ENCODE measurements at regions not wholly inside any gene's neighbourhood (a gene's known extent, or its start where the extent isn't known, plus 50 kb on each side); places are given as distances from the start of the nearest gene placed in this dataset.

DNA sequence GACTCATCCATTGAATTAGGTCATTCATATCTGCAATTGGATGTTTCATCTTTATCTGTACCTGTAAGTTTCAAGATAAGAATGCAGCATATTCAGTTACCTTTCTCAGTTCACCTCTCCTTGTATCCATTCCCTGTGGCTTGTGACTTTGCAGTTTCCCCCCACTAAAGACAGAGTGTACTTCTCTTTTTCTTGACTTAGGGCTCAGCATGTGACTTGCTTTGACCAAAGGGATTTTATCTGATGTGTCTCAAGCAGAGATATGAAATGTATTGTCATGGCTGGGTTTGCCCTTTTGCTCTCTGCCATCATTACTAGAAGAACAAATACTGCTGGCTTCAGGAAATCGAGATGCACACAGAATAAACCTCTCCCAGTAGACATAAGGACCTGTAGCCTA is 754.8 kb downstream of the ADGRL2 start:
- H3K36me3 ChIP-seq (ENCODE audit: control insufficient read depth, insufficient read depth, low read length): no peaks in the 10 kb centered on the region
- H3K4me3 ChIP-seq (ENCODE audit: low read length): no peak overlapping the region
- no CpG with 5 or more reads among the region's 1 CpG for WGBS (ENCODE audit: insufficient coverage, low lambda C conversion rate)
- H3K27me3 ChIP-seq (ENCODE audit: control insufficient read depth, insufficient read depth, low read length): no peaks in the 10 kb centered on the region
- no peaks in the 10 kb centered on the region for H3K4me1 ChIP-seq (ENCODE audit: control insufficient read depth, insufficient read depth, low read length)
- no peaks in the 10 kb centered on the region for H3K9me3 ChIP-seq (ENCODE audit: control insufficient read depth, low read depth, low read length)
- no peak for DNase-seq
- no peak overlapping the region for H3K27ac ChIP-seq (ENCODE audit: low read length)

DNA sequence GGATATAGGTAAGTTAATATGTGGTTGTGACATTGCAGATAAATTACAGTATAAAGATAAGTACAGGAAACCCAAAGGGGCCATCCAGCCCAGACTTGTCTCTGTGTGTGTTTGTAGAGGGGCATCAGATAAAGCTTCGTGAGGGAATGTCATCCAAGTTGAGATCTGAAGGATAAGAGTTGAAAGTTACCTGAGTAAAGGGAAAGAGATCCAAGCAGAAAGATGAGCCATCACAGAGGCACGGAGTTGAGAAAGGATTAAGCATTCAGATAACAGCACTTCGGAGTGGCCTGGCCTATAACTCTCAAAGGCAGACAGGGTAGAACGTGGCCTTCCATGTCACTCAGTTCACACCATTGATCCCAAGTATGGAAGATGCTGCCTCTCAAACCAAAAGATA is 749.1 kb downstream of the ADGRL2 start:
- DNase-seq: no peak
- Histone ChIP-seq H3K4me1 (ENCODE audit: control insufficient read depth, insufficient read depth, low read length) (no peaks in the 10 kb centered on the region), H3K36me3 (ENCODE audit: control insufficient read depth, insufficient read depth, low read length) (no peaks in the 10 kb centered on the region), H3K4me3 (ENCODE audit: low read length) (no peak overlapping the region), H3K9me3 (ENCODE audit: control insufficient read depth, low read depth, low read length) (no peaks in the 10 kb centered on the region), H3K27ac (ENCODE audit: low read length) (no peak overlapping the region), H3K27me3 (ENCODE audit: control insufficient read depth, insufficient read depth, low read length) (no peaks in the 10 kb centered on the region)
- WGBS (ENCODE audit: insufficient coverage, low lambda C conversion rate): 0% methylated on average over 1 of the region's 4 CpGs

DNA sequence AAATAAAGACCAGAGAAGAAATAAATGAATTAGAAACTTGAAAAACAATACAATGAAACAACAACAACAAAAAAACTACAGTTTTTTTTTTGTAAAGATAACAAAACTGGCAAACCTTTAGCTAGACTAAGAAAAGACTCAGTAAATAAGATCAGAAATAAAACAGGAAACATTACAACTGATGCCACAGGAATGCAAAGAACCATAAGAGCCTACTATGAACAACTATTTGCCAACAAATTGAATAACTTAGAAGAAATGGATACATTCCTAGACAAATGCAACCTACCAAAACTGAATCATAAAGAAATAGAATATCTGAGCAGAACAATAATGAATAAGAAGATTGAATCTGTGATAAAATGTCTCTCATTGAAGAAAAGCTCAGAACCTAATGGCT is 742.0 kb downstream of the ADGRL2 start:
- Histone ChIP-seq H3K9me3 (ENCODE audit: control insufficient read depth, low read depth, low read length) (no peaks in the 10 kb centered on the region), H3K27me3 (ENCODE audit: control insufficient read depth, insufficient read depth, low read length) (no peaks in the 10 kb centered on the region), H3K4me3 (ENCODE audit: low read length) (no peak overlapping the region), H3K36me3 (ENCODE audit: control insufficient read depth, insufficient read depth, low read length) (no peaks in the 10 kb centered on the region), H3K4me1 (ENCODE audit: control insufficient read depth, insufficient read depth, low read length) (no peaks in the 10 kb centered on the region), H3K27ac (ENCODE audit: low read length) (no peak overlapping the region)
- DNase-seq: no peak

DNA sequence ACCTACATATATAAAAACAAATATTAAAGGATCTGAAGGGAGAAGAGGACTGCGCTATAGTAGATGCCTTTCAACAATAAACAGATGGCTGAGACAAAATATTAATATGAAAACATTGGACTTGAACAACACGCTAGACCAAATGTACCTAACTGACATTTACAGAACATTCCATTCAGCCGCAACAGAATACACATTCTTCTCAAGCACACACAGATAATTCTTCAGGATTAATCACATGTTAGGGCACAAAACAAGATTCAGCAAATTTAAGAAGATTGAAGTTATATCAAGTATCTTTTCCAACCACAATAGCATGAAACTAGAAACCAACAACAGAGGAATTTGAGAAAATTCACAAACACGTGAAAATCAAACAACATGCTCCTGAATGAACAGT is 741.4 kb downstream of the ADGRL2 start:
- Histone ChIP-seq H3K36me3 (ENCODE audit: control insufficient read depth, insufficient read depth, low read length) (no peaks in the 10 kb centered on the region), H3K27me3 (ENCODE audit: control insufficient read depth, insufficient read depth, low read length) (no peaks in the 10 kb centered on the region), H3K4me1 (ENCODE audit: control insufficient read depth, insufficient read depth, low read length) (no peaks in the 10 kb centered on the region), H3K9me3 (ENCODE audit: control insufficient read depth, low read depth, low read length) (no peaks in the 10 kb centered on the region), H3K27ac (ENCODE audit: low read length) (no peak overlapping the region), H3K4me3 (ENCODE audit: low read length) (no peak overlapping the region)
- 100% methylated on average over 1 of the region's 4 CpGs for WGBS (ENCODE audit: insufficient coverage, low lambda C conversion rate)
- no peak for DNase-seq

DNA sequence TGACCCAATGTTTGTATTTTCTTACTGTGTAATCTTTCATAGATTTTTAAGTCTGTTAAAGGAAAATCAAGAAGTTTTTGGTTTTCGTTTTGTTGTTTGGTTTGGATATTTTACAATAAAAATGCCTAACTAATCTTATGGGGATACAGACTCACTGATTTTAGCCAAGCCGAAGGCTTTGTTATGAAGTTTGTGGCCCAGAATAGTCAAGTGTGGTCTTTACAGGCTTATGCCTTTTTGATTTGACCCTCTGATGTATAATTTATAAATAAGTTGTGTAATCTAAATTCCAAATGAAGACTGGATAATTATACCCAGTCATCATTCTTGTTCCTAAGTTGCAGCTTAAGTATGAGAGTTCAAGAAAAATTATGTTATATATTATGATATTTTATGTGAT is 739.3 kb downstream of the ADGRL2 start:
- WGBS (ENCODE audit: insufficient coverage, low lambda C conversion rate): 100% methylated on average over 2 of the region's 2 CpGs

DNA sequence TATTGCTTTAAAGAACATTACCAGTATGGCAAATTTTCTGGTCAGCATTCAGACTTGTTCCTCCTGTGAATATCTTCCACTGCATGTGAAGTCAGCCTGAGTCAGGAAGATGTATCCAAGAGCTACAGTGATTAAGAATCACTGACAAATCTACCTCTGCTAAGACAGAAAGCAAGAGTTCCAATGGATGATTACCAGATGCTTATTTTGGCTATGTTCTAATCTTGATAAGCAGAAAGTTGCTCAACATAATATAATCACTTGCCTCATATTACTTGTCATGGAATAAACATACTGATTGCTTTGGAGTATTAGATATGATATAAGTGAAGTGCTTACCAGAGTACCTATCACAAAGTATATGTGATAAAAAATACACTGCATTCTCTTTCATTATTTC is 738.1 kb downstream of the ADGRL2 start:
- H3K4me3 ChIP-seq (ENCODE audit: low read length): no peak overlapping the region
- H3K9me3 ChIP-seq (ENCODE audit: control insufficient read depth, low read depth, low read length): no peaks in the 10 kb centered on the region
- no peak for DNase-seq

More for the DNA sequence above, 739.3 kb downstream of the ADGRL2 start:
- H3K4me1 ChIP-seq (ENCODE audit: control insufficient read depth, insufficient read depth, low read length): no peaks in the 10 kb centered on the region
- no peaks in the 10 kb centered on the region for H3K9me3 ChIP-seq (ENCODE audit: control insufficient read depth, low read depth, low read length)
- H3K27ac ChIP-seq (ENCODE audit: low read length): no peak overlapping the region
- no peak for DNase-seq
- H3K4me3 ChIP-seq (ENCODE audit: low read length): no peak overlapping the region
- H3K36me3 ChIP-seq (ENCODE audit: control insufficient read depth, insufficient read depth, low read length): no peaks in the 10 kb centered on the region
- no peaks in the 10 kb centered on the region for H3K27me3 ChIP-seq (ENCODE audit: control insufficient read depth, insufficient read depth, low read length)

DNA sequence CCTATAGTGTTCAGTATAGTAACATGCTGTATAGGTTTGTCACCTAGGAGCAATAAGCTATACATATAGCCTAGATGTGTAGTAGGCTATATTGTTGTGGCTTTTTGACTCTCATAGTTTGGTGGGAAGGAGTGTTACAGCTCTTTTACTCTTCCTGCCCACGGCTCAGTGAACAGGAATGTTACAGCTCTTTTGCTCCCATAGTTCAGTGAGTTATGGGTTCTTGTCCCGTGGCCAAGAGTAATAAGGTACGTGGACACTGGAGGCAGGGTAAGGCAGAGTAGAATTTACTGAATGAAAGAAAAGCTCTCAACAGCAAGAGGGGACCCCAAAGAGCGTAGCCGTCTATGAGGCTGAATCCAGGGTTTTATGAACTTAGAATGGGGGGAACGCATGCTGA is 734.3 kb downstream of the ADGRL2 start:
- H3K27ac ChIP-seq (ENCODE audit: low read length): no peak overlapping the region
- no peaks in the 10 kb centered on the region for H3K9me3 ChIP-seq (ENCODE audit: control insufficient read depth, low read depth, low read length)
- no CpG with 5 or more reads among the region's 6 CpGs for WGBS (ENCODE audit: insufficient coverage, low lambda C conversion rate)
- no peaks in the 10 kb centered on the region for H3K27me3 ChIP-seq (ENCODE audit: control insufficient read depth, insufficient read depth, low read length)
- no peaks in the 10 kb centered on the region for H3K36me3 ChIP-seq (ENCODE audit: control insufficient read depth, insufficient read depth, low read length)
- no peak for DNase-seq
- H3K4me3 ChIP-seq (ENCODE audit: low read length): no peak overlapping the region
- H3K4me1 ChIP-seq (ENCODE audit: control insufficient read depth, insufficient read depth, low read length): no peaks in the 10 kb centered on the region

More for the DNA sequence above, 738.1 kb downstream of the ADGRL2 start:
- H3K4me1 ChIP-seq (ENCODE audit: control insufficient read depth, insufficient read depth, low read length): no peaks in the 10 kb centered on the region
- no peaks in the 10 kb centered on the region for H3K27me3 ChIP-seq (ENCODE audit: control insufficient read depth, insufficient read depth, low read length)
- no peaks in the 10 kb centered on the region for H3K36me3 ChIP-seq (ENCODE audit: control insufficient read depth, insufficient read depth, low read length)
- no peak overlapping the region for H3K27ac ChIP-seq (ENCODE audit: low read length)

DNA sequence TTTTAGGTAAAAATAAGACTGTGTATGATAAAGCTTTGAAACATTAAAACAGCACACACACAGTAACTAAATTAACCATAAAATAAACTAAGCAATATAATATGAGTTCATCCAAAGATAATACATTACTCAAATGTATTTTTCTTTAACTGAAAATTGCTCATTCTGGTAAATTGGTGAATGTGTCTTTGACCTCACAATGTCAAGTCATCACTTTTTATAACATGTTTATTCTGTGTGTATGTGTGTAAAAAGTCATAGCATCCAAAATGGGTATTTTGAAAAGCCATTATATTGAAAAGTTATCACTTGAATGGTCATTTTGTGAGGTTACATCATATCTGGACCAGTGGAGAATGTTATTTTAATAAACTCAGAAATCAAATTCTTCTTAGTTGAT is 724.6 kb downstream of the ADGRL2 start:
- H3K9me3 ChIP-seq (ENCODE audit: control insufficient read depth, low read depth, low read length): no peaks in the 10 kb centered on the region
- no peaks in the 10 kb centered on the region for H3K27me3 ChIP-seq (ENCODE audit: control insufficient read depth, insufficient read depth, low read length)
- no peaks in the 10 kb centered on the region for H3K4me1 ChIP-seq (ENCODE audit: control insufficient read depth, insufficient read depth, low read length)
- H3K4me3 ChIP-seq (ENCODE audit: low read length): no peak overlapping the region
- H3K36me3 ChIP-seq (ENCODE audit: control insufficient read depth, insufficient read depth, low read length): no peaks in the 10 kb centered on the region
- H3K27ac ChIP-seq (ENCODE audit: low read length): no peak overlapping the region
- DNase-seq: no peak

DNA sequence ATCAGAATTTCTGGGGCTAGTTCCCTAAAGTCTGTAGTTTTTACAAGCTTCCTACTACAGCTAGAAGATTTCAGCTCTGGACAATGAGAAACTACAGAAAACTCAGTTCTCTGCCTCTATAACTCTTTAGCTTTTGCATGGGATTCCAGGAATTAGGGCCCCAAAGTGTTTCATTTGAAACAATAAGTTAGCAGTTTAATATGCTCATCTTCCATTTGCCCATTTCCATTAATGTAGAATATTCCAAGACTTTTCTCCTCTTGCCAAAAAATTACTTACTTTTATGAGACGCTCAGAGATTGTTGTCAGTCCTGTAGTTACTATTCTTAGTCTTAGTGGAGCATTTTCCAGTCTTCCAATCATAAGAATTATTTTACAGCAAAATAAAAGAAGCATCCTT is 719.9 kb downstream of the ADGRL2 start:
- H3K36me3 ChIP-seq (ENCODE audit: control insufficient read depth, insufficient read depth, low read length): no peaks in the 10 kb centered on the region
- H3K27me3 ChIP-seq (ENCODE audit: control insufficient read depth, insufficient read depth, low read length): no peaks in the 10 kb centered on the region
- H3K4me1 ChIP-seq (ENCODE audit: control insufficient read depth, insufficient read depth, low read length): no peaks in the 10 kb centered on the region
- H3K27ac ChIP-seq (ENCODE audit: low read length): no peak overlapping the region
- no peaks in the 10 kb centered on the region for H3K9me3 ChIP-seq (ENCODE audit: control insufficient read depth, low read depth, low read length)
- no peak for DNase-seq
- no CpG with 5 or more reads among the region's 1 CpG for WGBS (ENCODE audit: insufficient coverage, low lambda C conversion rate)
- no peak overlapping the region for H3K4me3 ChIP-seq (ENCODE audit: low read length)

DNA sequence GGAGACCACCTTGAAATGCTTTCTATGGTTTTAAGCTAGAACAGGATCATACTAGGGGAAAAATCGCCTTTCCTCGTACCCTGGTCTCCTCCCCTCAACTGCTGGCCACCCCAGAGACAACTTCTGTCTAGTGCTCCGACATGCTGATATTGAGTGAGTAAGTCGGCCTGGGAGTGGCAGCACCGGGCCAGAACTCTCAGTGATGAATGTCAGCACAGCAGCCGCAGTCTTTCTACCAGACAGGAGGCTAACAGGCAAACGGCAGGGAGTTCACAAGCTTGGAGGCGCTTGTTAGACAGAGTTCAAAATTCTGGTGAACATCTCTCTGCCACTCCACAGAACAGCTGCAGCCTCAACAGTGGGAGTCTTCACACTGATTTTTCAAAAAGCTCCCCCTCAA is 716.9 kb downstream of the ADGRL2 start:
- no peak for DNase-seq
- H3K4me1 ChIP-seq (ENCODE audit: control insufficient read depth, insufficient read depth, low read length): no peaks in the 10 kb centered on the region
- H3K9me3 ChIP-seq (ENCODE audit: control insufficient read depth, low read depth, low read length): no peaks in the 10 kb centered on the region
- H3K36me3 ChIP-seq (ENCODE audit: control insufficient read depth, insufficient read depth, low read length): no peaks in the 10 kb centered on the region
- H3K27ac ChIP-seq (ENCODE audit: low read length): no peak overlapping the region
- no CpG with 5 or more reads among the region's 8 CpGs for WGBS (ENCODE audit: insufficient coverage, low lambda C conversion rate)
- no peak overlapping the region for H3K4me3 ChIP-seq (ENCODE audit: low read length)
- H3K27me3 ChIP-seq (ENCODE audit: control insufficient read depth, insufficient read depth, low read length): no peaks in the 10 kb centered on the region

DNA sequence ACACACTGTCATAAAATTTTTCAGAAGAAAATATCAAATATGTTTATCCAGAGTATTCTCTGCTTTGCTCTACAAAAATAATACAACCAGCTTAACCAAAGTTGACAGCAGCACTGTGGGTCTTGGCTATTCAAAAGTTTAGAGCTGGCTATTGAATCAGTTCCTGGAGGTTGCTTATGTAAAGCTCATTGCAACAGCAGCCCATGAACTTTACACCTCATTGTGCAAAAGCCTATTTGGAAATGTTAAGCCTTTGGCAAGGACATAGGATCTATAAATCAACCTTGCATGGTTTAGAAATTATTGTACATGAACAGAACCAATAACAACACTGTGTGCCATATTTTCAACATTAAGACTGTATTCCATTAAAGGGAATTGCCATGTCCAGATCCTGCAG is 714.9 kb downstream of the ADGRL2 start:
- Histone ChIP-seq H3K4me3 (ENCODE audit: low read length) (no peak overlapping the region), H3K4me1 (ENCODE audit: control insufficient read depth, insufficient read depth, low read length) (no peaks in the 10 kb centered on the region), H3K36me3 (ENCODE audit: control insufficient read depth, insufficient read depth, low read length) (no peaks in the 10 kb centered on the region), H3K27me3 (ENCODE audit: control insufficient read depth, insufficient read depth, low read length) (no peaks in the 10 kb centered on the region), H3K27ac (ENCODE audit: low read length) (no peak overlapping the region), H3K9me3 (ENCODE audit: control insufficient read depth, low read depth, low read length) (no peaks in the 10 kb centered on the region)
- DNase-seq: no peak

DNA sequence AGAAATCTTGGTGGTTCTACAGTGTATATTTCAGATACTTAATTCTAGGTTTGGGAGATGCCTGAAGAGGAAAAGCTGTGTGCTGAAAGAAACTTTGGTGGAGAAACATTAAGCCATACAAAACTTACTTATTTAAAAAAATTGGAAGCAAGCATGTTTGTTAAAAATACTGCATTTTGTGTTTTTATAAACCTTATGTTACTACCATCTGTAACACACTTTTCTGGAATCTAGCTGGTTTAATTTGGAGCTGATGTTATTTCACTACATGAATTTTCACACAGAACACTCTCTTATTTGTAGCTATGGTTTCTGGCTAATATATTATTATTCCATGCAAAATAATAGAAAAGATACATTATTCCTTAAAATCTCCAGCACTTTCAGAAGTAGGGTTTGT is 710.7 kb downstream of the ADGRL2 start:
- H3K27me3 ChIP-seq (ENCODE audit: control insufficient read depth, insufficient read depth, low read length): no peaks in the 10 kb centered on the region
- no peak overlapping the region for H3K4me3 ChIP-seq (ENCODE audit: low read length)
- H3K27ac ChIP-seq (ENCODE audit: low read length): no peak overlapping the region
- no peak for DNase-seq
- H3K36me3 ChIP-seq (ENCODE audit: control insufficient read depth, insufficient read depth, low read length): no peaks in the 10 kb centered on the region
- no peaks in the 10 kb centered on the region for H3K4me1 ChIP-seq (ENCODE audit: control insufficient read depth, insufficient read depth, low read length)
- no peaks in the 10 kb centered on the region for H3K9me3 ChIP-seq (ENCODE audit: control insufficient read depth, low read depth, low read length)
